OCI-LY1 (cell line): ENCODE measurements at regions not wholly inside any gene's neighbourhood (a gene's known extent, or its start where the extent isn't known, plus 50 kb on each side); places are given as distances from the start of the nearest gene placed in this dataset.

Experiments
- H2AFZ ChIP-seq: fragments of 200-600 bp; sonication (generic), shearing (Covaris generic); 2 replicates; pipeline ENCODE4 v1.6.0; 2014; ENCODE audit warnings: antibody characterized with exemption, mild to moderate bottlenecking, low read length
- H3F3A ChIP-seq: fragments of 200-600 bp; sonication (generic), shearing (Covaris generic); 2 replicates; pipeline ENCODE4 v1.6.0; 2014; ENCODE audit warnings: mild to moderate bottlenecking, antibody characterized with exemption, low read length, moderate library complexity; ENCODE audit not compliant: insufficient read depth
- H3K27ac ChIP-seq: fragments of 200-600 bp; sonication (generic); 2 replicates; pipeline ENCODE4 v1.5.1; 2014; ENCODE audit warnings: low read length, mixed run types, mild to moderate bottlenecking, low read depth; ENCODE audit not compliant: poor library complexity, severe bottlenecking
- H3K27me3 ChIP-seq: fragments of 200-600 bp; sonication (generic); 2 replicates; pipeline ENCODE4 v1.6.0; 2014; ENCODE audit warnings: antibody characterized with exemption, mild to moderate bottlenecking, low read length, moderate library complexity; ENCODE audit not compliant: insufficient read depth
- H3K36me3 ChIP-seq: fragments of 200-600 bp; sonication (generic); 2 replicates; pipeline ENCODE4 v1.6.1; 2014; ENCODE audit warnings: mild to moderate bottlenecking, antibody characterized with exemption, low read length, moderate library complexity, mixed read lengths; ENCODE audit not compliant: insufficient read depth
- H3K4me1 ChIP-seq: fragments of 200-600 bp; sonication (generic); 2 replicates; pipeline ENCODE4 v1.5.1; 2014; ENCODE audit warnings: mild to moderate bottlenecking, low read length, moderate library complexity; ENCODE audit not compliant: insufficient read depth, severe bottlenecking
- H3K4me2 ChIP-seq: fragments of 200-600 bp; sonication (generic), shearing (Covaris generic); 2 replicates; pipeline ENCODE4 v1.6.1; 2014; ENCODE audit warnings: low read length
- H3K4me3 ChIP-seq: fragments of 200-600 bp; sonication (generic); 2 replicates; pipeline ENCODE4 v1.5.1; 2014; ENCODE audit warnings: low read length, low read depth, mild to moderate bottlenecking, mixed read lengths; ENCODE audit not compliant: poor library complexity, severe bottlenecking
- H3K79me2 ChIP-seq: fragments of 200-600 bp; shearing (Covaris generic); 2 replicates; pipeline ENCODE4 v1.6.1; 2016; ENCODE audit warnings: mixed run types, low read length, mixed read lengths; ENCODE audit not compliant: insufficient read depth
- H3K9ac ChIP-seq: fragments of 200-600 bp; sonication (generic), shearing (Covaris generic); 2 replicates; pipeline ENCODE4 v1.6.1; 2014; ENCODE audit warnings: mild to moderate bottlenecking, low read length, mixed read lengths
- H3K9me2 ChIP-seq: fragments of 200-600 bp; sonication (generic), shearing (Covaris generic); 2 replicates; pipeline ENCODE4 v1.6.1; 2014; ENCODE audit warnings: low read depth, mild to moderate bottlenecking, low read length, mixed read lengths
- H3K9me3 ChIP-seq: fragments of 200-600 bp; shearing (Covaris generic); 2 replicates; pipeline ENCODE4 v1.6.1; 2014; ENCODE audit warnings: low read length, mixed read lengths
- H4K20me1 ChIP-seq: fragments of 200-600 bp; sonication (generic), shearing (Covaris generic); 2 replicates; pipeline ENCODE4 v1.6.0; 2016; ENCODE audit warnings: mild to moderate bottlenecking, low read length; ENCODE audit not compliant: insufficient read depth
- EZH2 ChIP-seq: fragments of 200-600 bp; sonication (generic), shearing (Covaris generic); IDR thresholded peaks from 2 replicates; pipeline ENCODE4 v1.8.0; 2017; ENCODE audit warnings: borderline replicate concordance, mixed run types, mild to moderate bottlenecking, antibody characterized with exemption, low read length, moderate library complexity, mixed read lengths
- TF ChIP-seq, protein P1 (sequence below): fragments of 200-600 bp; sonication (generic), shearing (Covaris generic); IDR thresholded peaks from 2 replicates; pipeline ENCODE4 v1.5.1; 2017; ENCODE audit warnings: mild to moderate bottlenecking, antibody characterized with exemption, low read length, moderate library complexity, mixed read lengths

DNA sequence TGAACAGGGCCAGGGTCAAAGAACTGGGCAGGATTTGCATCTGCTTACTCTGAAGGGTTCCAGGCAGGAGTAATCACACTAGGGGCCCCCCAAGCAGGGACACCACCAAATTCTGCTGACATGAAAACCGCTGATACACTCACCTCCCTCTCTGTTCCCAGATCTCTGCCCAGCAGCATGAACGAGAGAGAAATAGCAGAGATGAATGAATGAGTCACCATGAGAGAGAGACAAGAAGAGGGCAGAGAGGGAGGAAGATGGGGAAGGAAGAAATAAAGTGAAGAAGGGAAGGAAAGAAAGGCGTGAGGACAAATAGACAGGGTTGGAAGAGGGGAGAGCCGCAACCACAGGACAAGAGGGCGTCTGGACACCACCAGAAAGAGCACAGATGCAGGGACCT is 285.9 kb upstream of the NEBL start:
- Histone ChIP-seq H3K27me3 (0 out of 2 replicates have a peak, but pooled peaks cover 2% of the 10 kb centered on the region), H3F3A (no peaks in the 10 kb centered on the region), H3K9ac (no peak overlapping the region), H3K36me3 (no peaks in the 10 kb centered on the region), H3K79me2 (no peaks in the 10 kb centered on the region), H3K9me2 (no peaks in the 10 kb centered on the region), H4K20me1 (no peaks in the 10 kb centered on the region), H3K9me3 (no peaks in the 10 kb centered on the region), H3K4me2 (no peak overlapping the region), H3K27ac (no peak overlapping the region), H3K4me1 (no peaks in the 10 kb centered on the region), H3K4me3 (no peak overlapping the region), H2AFZ (no peak overlapping the region)
- TF ChIP-seq, protein P1, sequence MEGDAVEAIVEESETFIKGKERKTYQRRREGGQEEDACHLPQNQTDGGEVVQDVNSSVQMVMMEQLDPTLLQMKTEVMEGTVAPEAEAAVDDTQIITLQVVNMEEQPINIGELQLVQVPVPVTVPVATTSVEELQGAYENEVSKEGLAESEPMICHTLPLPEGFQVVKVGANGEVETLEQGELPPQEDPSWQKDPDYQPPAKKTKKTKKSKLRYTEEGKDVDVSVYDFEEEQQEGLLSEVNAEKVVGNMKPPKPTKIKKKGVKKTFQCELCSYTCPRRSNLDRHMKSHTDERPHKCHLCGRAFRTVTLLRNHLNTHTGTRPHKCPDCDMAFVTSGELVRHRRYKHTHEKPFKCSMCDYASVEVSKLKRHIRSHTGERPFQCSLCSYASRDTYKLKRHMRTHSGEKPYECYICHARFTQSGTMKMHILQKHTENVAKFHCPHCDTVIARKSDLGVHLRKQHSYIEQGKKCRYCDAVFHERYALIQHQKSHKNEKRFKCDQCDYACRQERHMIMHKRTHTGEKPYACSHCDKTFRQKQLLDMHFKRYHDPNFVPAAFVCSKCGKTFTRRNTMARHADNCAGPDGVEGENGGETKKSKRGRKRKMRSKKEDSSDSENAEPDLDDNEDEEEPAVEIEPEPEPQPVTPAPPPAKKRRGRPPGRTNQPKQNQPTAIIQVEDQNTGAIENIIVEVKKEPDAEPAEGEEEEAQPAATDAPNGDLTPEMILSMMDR: no peak

DNA sequence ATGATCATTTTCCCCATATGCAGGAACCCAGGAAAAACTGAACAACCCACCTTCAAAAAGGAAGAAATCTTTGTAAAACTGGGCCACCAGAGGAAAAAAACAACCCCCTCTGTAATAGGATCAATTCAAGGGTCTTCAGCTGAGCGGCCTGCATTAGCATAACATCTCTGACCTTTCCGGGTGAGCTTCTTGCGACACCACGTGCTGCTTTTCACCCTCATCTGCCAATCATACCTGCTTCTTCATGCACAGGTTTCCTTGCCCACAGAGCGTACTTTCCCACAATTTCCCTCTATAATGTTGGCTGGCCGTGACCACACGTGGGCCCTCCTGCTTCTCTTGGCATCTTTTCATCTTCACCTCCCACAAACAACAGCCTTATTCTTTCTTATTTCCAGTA is 284.3 kb upstream of the NEBL start:
- H3K79me2 ChIP-seq: no peaks in the 10 kb centered on the region
- H3K27ac ChIP-seq: no peak overlapping the region
- no peaks in the 10 kb centered on the region for H3K9me3 ChIP-seq
- TF ChIP-seq EZH2: no peak
- H3K27me3 ChIP-seq: 0 out of 2 replicates have a peak, but pooled peaks cover 2% of the 10 kb centered on the region
- no peak overlapping the region for H3K9ac ChIP-seq
- H3K4me2 ChIP-seq: no peak overlapping the region
- no peak overlapping the region for H3K4me3 ChIP-seq
- no peaks in the 10 kb centered on the region for H4K20me1 ChIP-seq
- no peak overlapping the region for H2AFZ ChIP-seq
- H3K4me1 ChIP-seq: no peaks in the 10 kb centered on the region
- H3K9me2 ChIP-seq: no peaks in the 10 kb centered on the region
- no peaks in the 10 kb centered on the region for H3F3A ChIP-seq
- H3K36me3 ChIP-seq: no peaks in the 10 kb centered on the region

DNA sequence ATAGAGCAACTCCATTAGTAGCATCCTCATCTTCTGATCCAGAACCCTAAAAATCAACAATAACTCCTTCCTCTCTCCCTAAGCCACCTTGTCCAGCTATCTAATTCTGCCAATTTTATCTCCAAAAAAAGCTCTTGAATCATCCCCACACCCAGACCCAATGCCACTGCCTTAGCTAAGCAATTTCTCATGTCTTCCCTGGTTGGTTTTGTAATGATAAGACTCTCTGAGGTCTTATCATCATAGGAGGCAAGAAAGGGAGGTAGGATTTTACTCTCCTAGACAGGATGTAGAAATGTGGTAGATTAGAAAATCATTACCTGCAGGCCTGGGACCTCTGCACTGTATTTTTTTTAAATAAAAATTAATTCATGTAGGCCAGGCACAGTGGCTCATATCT is 283.5 kb upstream of the NEBL start:
- no peaks in the 10 kb centered on the region for H3K9me3 ChIP-seq
- TF ChIP-seq, protein P1: no peak
- TF ChIP-seq EZH2: no peak

DNA sequence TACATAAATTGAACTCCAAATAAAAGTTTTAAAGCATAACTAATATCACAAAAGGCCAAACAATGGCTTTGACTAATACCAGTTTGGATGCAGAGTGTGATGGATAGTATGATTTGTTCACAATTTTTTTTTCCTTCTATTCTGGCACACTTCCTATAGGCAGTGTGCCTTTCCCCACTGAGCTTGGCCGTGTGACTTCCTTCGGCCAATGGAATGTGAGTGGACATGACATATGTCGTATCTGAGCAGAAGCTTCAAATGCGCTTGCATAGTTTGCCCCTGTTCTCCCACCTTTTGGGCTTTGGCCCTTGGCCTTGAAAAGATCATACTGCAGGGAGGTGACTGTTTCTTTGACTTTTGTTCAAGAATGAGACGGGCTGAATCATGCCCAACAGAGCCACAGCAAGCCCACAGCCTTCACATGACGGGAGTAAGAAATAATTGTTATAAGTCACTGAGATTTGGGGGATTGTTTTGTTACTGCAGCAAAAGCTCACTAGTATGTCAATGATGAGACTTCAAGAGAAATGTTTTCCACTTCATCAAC is 279.9 kb upstream of the NEBL start:
- Histone ChIP-seq H3K4me1 (no peaks in the 10 kb centered on the region), H3K27me3 (no peaks in the 10 kb centered on the region), H3K9ac (no peak overlapping the region), H3K4me2 (no peak overlapping the region), H3K9me3 (no peaks in the 10 kb centered on the region), H3F3A (no peaks in the 10 kb centered on the region), H3K4me3 (no peak overlapping the region), H2AFZ (no peak overlapping the region), H3K9me2 (no peaks in the 10 kb centered on the region), H4K20me1 (no peaks in the 10 kb centered on the region), H3K36me3 (no peaks in the 10 kb centered on the region), H3K27ac (no peak overlapping the region), H3K79me2 (no peaks in the 10 kb centered on the region)
- TF ChIP-seq EZH2: no peak
- TF ChIP-seq, protein P1: no peak

More for the DNA sequence above, 283.5 kb upstream of the NEBL start:
- Histone ChIP-seq H3K27ac (no peak overlapping the region), H3K4me3 (no peak overlapping the region), H3K4me2 (no peak overlapping the region), H3F3A (no peaks in the 10 kb centered on the region), H4K20me1 (no peaks in the 10 kb centered on the region), H3K27me3 (0 out of 2 replicates have a peak, but pooled peaks cover 2% of the 10 kb centered on the region), H3K36me3 (no peaks in the 10 kb centered on the region), H3K9ac (no peak overlapping the region), H3K9me2 (no peaks in the 10 kb centered on the region), H3K4me1 (no peaks in the 10 kb centered on the region), H2AFZ (no peak overlapping the region), H3K79me2 (no peaks in the 10 kb centered on the region)
